OCI-LY7 (cell line): ENCODE measurements at regions not wholly inside any gene's neighbourhood (a gene's known extent, or its start where the extent isn't known, plus 50 kb on each side); places are given as distances from the start of the nearest gene placed in this dataset.

ENCODE experiments used
- BruUV-seq: library from RNA; stranded (reverse); fragments of 400-500 nt; replicated peaks from 2 replicates; lab custom pipeline; 2021; lab: Mats Ljungman, UMichigan
- CTCF ChIA-PET: fragments of 300-600 bp; sonication (Branson Sonifier 250); formaldehyde crosslinking; loops from one replicate; lab custom pipeline; 2022; ENCODE audit warnings: antibody characterized with exemption; ENCODE audit not compliant: unreplicated experiment; lab: Charles Lee
- POLR2A ChIA-PET: fragments of 300-600 bp; sonication (Branson Sonifier 250); formaldehyde crosslinking; loops from one replicate; lab custom pipeline; 2022; ENCODE audit warnings: antibody characterized with exemption; lab: Charles Lee
- DNase-seq: peaks from one replicate; pipeline ENCODE4 v3.0.0-alpha.2; 2015; ENCODE audit warnings: low spot score
- H2AFZ ChIP-seq: fragments of 200-600 bp; sonication (generic), shearing (Covaris generic); 2 replicates; pipeline ENCODE4 v1.6.1; 2014; ENCODE audit warnings: mild to moderate bottlenecking, antibody characterized with exemption, low read length, moderate library complexity
- H3K27ac ChIP-seq: fragments of 200-600 bp; sonication (generic); 2 replicates; pipeline ENCODE4 v1.5.1; 2014; ENCODE audit warnings: mixed run types, low read depth, mild to moderate bottlenecking, moderate library complexity, low read length, inconsistent platforms; ENCODE audit not compliant: poor library complexity, severe bottlenecking
- H3K36me3 ChIP-seq: fragments of 200-600 bp; sonication (generic); 2 replicates; pipeline ENCODE4 v1.6.1; 2014; ENCODE audit warnings: mild to moderate bottlenecking, antibody characterized with exemption, low read length, moderate library complexity, mixed read lengths; ENCODE audit not compliant: insufficient read depth
- H3K4me1 ChIP-seq: fragments of 200-600 bp; sonication (generic); 2 replicates; pipeline ENCODE4 v1.5.1; 2014; ENCODE audit warnings: mild to moderate bottlenecking, low read length; ENCODE audit not compliant: insufficient read depth, poor library complexity, severe bottlenecking
- H3K4me2 ChIP-seq: fragments of 200-600 bp; sonication (generic); 2 replicates; pipeline ENCODE4 v1.6.1; 2014; ENCODE audit warnings: mild to moderate bottlenecking, low read length
- H3K4me3 ChIP-seq: fragments of 200-600 bp; sonication (generic); 2 replicates; pipeline ENCODE4 v1.5.1; 2014; ENCODE audit warnings: mild to moderate bottlenecking, low read depth, low read length; ENCODE audit not compliant: poor library complexity, severe bottlenecking
- H3K79me2 ChIP-seq: fragments of 200-600 bp; sonication (generic); 2 replicates; pipeline ENCODE4 v1.6.1; 2016; ENCODE audit warnings: low read depth, mild to moderate bottlenecking, low read length, moderate library complexity, mixed read lengths; ENCODE audit not compliant: insufficient read depth
- H3K9me2 ChIP-seq: fragments of 200-600 bp; sonication (generic); 2 replicates; pipeline ENCODE4 v1.6.1; 2016; ENCODE audit warnings: mild to moderate bottlenecking, low read length, mixed read lengths; ENCODE audit not compliant: insufficient read depth
- H3K9me3 ChIP-seq: fragments of 200-600 bp; sonication (generic); 2 replicates; pipeline ENCODE4 v1.6.1; 2014; ENCODE audit warnings: mild to moderate bottlenecking, mixed run types, low read length, mixed read lengths
- H4K20me1 ChIP-seq: fragments of 200-600 bp; sonication (generic); 2 replicates; pipeline ENCODE4 v1.6.1; 2014; ENCODE audit warnings: mild to moderate bottlenecking, antibody characterized with exemption, low read length, moderate library complexity, mixed read lengths; ENCODE audit not compliant: insufficient read depth
- EZH2phosphoT487 ChIP-seq: fragments of 200-600 bp; sonication (generic); IDR thresholded peaks from 2 replicates; pipeline ENCODE4 v1.6.1; 2018; ENCODE audit warnings: low read depth, borderline replicate concordance, mild to moderate bottlenecking, mixed run types, antibody characterized with exemption, low read length, moderate library complexity, mixed read lengths
- intact Hi-C: fragments of 100-400 bp; cut with micrococcal nuclease; formaldehyde crosslinking; loops from one replicate; pipeline ENCODE4 v1.10.0; 2022; ENCODE audit not compliant: unreplicated experiment
- TF ChIP-seq, protein P1 (sequence below): fragments of 200-600 bp; sonication (generic); conservative IDR thresholded peaks from 2 replicates; pipeline ENCODE4 v1.5.1; 2014; ENCODE audit warnings: mild to moderate bottlenecking, antibody characterized with exemption, low read length, moderate library complexity, mixed read lengths

- H3K27ac ChIP-seq: no peak overlapping the region
- BruUV-seq: no TSS peak
- H3K4me1 ChIP-seq: no peaks in the 10 kb centered on the region
- intact Hi-C loops: no loop called here
- TF ChIP-seq EZH2phosphoT487: no peak
- TF ChIP-seq, protein P1, sequence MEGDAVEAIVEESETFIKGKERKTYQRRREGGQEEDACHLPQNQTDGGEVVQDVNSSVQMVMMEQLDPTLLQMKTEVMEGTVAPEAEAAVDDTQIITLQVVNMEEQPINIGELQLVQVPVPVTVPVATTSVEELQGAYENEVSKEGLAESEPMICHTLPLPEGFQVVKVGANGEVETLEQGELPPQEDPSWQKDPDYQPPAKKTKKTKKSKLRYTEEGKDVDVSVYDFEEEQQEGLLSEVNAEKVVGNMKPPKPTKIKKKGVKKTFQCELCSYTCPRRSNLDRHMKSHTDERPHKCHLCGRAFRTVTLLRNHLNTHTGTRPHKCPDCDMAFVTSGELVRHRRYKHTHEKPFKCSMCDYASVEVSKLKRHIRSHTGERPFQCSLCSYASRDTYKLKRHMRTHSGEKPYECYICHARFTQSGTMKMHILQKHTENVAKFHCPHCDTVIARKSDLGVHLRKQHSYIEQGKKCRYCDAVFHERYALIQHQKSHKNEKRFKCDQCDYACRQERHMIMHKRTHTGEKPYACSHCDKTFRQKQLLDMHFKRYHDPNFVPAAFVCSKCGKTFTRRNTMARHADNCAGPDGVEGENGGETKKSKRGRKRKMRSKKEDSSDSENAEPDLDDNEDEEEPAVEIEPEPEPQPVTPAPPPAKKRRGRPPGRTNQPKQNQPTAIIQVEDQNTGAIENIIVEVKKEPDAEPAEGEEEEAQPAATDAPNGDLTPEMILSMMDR: no peak
- H3K4me3 ChIP-seq: no peak overlapping the region
- no peak overlapping the region for H3K4me2 ChIP-seq
- H4K20me1 ChIP-seq: no peaks in the 10 kb centered on the region
- ChIA-PET POLR2A (no interaction called here), CTCF (no interaction called here)
- H2AFZ ChIP-seq: no peak overlapping the region
- H3K9me2 ChIP-seq: no peaks in the 10 kb centered on the region
- no peaks in the 10 kb centered on the region for H3K9me3 ChIP-seq
- H3K79me2 ChIP-seq: no peaks in the 10 kb centered on the region
- DNase-seq: no peak
- H3K36me3 ChIP-seq: no peaks in the 10 kb centered on the region
Measured at GRCh38 chr20:12180107-12180661, 262.5 kb downstream of the BTBD3 start.

DNA sequence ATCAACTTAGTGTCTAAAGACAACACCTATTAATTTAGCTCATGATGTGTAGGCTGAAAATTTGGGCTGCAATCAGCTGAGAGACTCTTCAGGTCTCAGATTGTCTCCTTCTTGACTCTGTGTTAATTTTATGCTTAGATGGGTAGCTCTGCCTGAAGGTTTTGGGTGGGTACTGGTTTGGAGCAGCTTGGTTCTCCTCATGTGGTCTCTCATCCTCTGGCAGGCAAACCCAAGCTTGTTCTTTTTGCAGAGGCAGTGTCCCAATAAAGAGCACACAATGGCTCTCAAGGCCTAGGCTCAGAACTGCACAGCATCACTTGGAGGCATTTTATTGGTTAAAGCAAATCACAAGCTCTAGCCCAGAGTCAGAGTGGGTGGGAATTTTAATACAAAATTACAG is 280.6 kb downstream of the BTBD3 start:
- H3K4me3 ChIP-seq: no peak overlapping the region
- no peak overlapping the region for H2AFZ ChIP-seq
- no peak overlapping the region for H3K4me2 ChIP-seq
- no peaks in the 10 kb centered on the region for H3K4me1 ChIP-seq
- intact Hi-C loops: no loop called here
- POLR2A ChIA-PET: no interaction called here
- H3K79me2 ChIP-seq: no peaks in the 10 kb centered on the region
- CTCF ChIA-PET: no interaction called here
- no TSS peak for BruUV-seq
- DNase-seq: no peak
- no peaks in the 10 kb centered on the region for H3K9me2 ChIP-seq
- H4K20me1 ChIP-seq: no peaks in the 10 kb centered on the region
- no peak for TF ChIP-seq EZH2phosphoT487
- TF ChIP-seq, protein P1: no peak
- no peaks in the 10 kb centered on the region for H3K9me3 ChIP-seq
- H3K27ac ChIP-seq: no peak overlapping the region
- H3K36me3 ChIP-seq: no peaks in the 10 kb centered on the region

- Histone ChIP-seq H3K4me2 (no peak overlapping the region), H3K9me2 (no peaks in the 10 kb centered on the region), H4K20me1 (no peaks in the 10 kb centered on the region), H3K9me3 (no peaks in the 10 kb centered on the region), H3K79me2 (no peaks in the 10 kb centered on the region), H3K4me3 (no peak overlapping the region), H3K27ac (no peak overlapping the region), H3K4me1 (no peaks in the 10 kb centered on the region), H2AFZ (no peak overlapping the region), H3K36me3 (no peaks in the 10 kb centered on the region)
- ChIA-PET POLR2A (interaction anchor here (1.6 kb wide), 1 partner anchor 17 kb away, joined by 7 read pairs; no protein-coding TSS in a partner anchor), CTCF (no interaction called here)
- TF ChIP-seq, protein P1: no peak
- no peak for TF ChIP-seq EZH2phosphoT487
- intact Hi-C loops: no loop called here
- BruUV-seq: no TSS peak
- no peak for DNase-seq
Measured at GRCh38 chr20:12199703-12200102, 282.0 kb downstream of the BTBD3 start.
